ENCODE measurements at regions not wholly inside any gene's neighbourhood (a gene's known extent, or its start where the extent isn't known, plus 50 kb on each side); places are given as distances from the start of the nearest gene placed in this dataset.

DNA sequence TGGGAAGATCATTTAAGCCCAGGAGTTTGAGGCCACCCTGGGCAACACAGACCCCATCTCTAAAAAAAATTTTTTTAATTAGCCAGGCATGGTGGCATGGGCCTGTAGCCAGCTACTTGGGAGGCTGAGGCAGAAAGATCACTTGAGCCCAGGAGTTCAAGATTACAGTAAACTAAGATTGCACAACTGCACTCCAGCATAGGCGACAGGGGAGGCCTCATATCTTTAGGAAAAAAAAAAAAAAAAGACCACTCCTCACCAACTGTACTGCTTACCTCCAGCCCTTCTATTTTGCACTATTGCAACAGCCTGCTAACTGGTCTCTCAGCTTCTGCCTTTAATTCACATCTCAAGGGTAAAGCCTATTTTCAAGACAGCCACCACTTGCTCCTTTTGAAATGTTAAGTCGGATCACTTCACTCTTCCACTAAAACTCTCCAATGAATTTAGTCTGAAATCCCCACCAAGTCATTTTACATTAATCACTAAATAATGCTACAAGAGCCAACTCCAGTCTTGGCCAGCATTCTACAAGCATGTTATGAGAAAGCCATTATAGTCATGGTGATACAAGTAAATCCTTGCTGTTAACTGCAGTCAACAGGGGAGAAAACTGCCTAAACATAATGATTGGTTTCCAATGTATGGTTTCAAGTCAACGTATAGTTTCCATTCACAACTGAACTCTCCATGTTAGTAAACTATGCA is 106.0 kb downstream of the RPS29 start:
- TF ChIP-seq, protein P1, sequence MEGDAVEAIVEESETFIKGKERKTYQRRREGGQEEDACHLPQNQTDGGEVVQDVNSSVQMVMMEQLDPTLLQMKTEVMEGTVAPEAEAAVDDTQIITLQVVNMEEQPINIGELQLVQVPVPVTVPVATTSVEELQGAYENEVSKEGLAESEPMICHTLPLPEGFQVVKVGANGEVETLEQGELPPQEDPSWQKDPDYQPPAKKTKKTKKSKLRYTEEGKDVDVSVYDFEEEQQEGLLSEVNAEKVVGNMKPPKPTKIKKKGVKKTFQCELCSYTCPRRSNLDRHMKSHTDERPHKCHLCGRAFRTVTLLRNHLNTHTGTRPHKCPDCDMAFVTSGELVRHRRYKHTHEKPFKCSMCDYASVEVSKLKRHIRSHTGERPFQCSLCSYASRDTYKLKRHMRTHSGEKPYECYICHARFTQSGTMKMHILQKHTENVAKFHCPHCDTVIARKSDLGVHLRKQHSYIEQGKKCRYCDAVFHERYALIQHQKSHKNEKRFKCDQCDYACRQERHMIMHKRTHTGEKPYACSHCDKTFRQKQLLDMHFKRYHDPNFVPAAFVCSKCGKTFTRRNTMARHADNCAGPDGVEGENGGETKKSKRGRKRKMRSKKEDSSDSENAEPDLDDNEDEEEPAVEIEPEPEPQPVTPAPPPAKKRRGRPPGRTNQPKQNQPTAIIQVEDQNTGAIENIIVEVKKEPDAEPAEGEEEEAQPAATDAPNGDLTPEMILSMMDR (IDR thresholded peaks at IDR 0.05), result no peak
- no peak for TF ChIP-seq POLR2A (IDR thresholded peaks at IDR 0.05)
- no peak for TF ChIP-seq EP300 (IDR thresholded peaks at IDR 0.05)

Data from ovary (tissue), 3 donors.